AG04449 (cell line): ENCODE measurements at regions not wholly inside any gene's neighbourhood (a gene's known extent, or its start where the extent isn't known, plus 50 kb on each side); places are given as distances from the start of the nearest gene placed in this dataset.

Source experiments
- CTCF ChIA-PET: fragments of 350-600 bp; formaldehyde crosslinking; extraction: SDS; loops from one replicate; lab custom pipeline; 2021; ENCODE audit warnings: antibody characterized with exemption; lab: Yijun Ruan, JAX
- POLR2A ChIA-PET: fragments of 400-600, 350-600 bp; formaldehyde crosslinking; extraction: SDS; loops from one replicate; lab custom pipeline; 2020; ENCODE audit warnings: antibody characterized with exemption, inconsistent platforms; lab: Yijun Ruan, JAX
- DNase-seq: peaks from one replicate; pipeline ENCODE4 v3.0.0-alpha.2; 2010; ENCODE audit warnings: low read depth, low spot score
- H3K4me3 ChIP-seq: 2 replicates; pipeline ENCODE4 v1.5.1; 2011; ENCODE audit warnings: low read depth, mild to moderate bottlenecking, control low read depth, low read length
- TF ChIP-seq, protein P1 (sequence below): IDR thresholded peaks from one replicate; pipeline ENCODE4 v1.5.1; 2011; ENCODE audit warnings: mild to moderate bottlenecking, moderate library complexity, low read length, control low read depth, inconsistent platforms; ENCODE audit not compliant: insufficient read depth; ENCODE audit errors: missing control alignments

DNA sequence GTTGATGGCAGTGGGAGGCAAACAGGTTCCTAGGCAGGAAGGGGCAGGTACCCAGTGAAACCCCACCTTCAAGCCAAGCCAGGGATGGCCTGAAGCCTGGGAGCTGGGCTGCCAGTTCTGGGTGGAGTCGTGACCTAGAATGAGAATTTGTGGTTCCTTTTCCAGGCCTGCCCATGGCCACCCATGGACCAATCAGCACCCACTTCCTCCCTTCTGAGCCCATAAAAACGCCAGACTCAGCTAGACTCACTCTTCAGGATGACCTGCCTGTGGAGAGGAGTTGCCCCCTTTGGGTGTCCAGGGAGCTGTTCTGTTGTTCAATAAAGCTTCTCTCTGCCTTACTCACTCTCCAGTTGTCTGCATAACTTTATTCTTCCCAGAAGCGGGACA is 144.0 kb upstream of the MRPS30 start:
- TF ChIP-seq, protein P1, sequence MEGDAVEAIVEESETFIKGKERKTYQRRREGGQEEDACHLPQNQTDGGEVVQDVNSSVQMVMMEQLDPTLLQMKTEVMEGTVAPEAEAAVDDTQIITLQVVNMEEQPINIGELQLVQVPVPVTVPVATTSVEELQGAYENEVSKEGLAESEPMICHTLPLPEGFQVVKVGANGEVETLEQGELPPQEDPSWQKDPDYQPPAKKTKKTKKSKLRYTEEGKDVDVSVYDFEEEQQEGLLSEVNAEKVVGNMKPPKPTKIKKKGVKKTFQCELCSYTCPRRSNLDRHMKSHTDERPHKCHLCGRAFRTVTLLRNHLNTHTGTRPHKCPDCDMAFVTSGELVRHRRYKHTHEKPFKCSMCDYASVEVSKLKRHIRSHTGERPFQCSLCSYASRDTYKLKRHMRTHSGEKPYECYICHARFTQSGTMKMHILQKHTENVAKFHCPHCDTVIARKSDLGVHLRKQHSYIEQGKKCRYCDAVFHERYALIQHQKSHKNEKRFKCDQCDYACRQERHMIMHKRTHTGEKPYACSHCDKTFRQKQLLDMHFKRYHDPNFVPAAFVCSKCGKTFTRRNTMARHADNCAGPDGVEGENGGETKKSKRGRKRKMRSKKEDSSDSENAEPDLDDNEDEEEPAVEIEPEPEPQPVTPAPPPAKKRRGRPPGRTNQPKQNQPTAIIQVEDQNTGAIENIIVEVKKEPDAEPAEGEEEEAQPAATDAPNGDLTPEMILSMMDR, result no peak
- DNase-seq, result no peak
- no peak overlapping the region for H3K4me3 ChIP-seq
- POLR2A ChIA-PET, result no interaction called here
- CTCF ChIA-PET, result no interaction called here

DNA sequence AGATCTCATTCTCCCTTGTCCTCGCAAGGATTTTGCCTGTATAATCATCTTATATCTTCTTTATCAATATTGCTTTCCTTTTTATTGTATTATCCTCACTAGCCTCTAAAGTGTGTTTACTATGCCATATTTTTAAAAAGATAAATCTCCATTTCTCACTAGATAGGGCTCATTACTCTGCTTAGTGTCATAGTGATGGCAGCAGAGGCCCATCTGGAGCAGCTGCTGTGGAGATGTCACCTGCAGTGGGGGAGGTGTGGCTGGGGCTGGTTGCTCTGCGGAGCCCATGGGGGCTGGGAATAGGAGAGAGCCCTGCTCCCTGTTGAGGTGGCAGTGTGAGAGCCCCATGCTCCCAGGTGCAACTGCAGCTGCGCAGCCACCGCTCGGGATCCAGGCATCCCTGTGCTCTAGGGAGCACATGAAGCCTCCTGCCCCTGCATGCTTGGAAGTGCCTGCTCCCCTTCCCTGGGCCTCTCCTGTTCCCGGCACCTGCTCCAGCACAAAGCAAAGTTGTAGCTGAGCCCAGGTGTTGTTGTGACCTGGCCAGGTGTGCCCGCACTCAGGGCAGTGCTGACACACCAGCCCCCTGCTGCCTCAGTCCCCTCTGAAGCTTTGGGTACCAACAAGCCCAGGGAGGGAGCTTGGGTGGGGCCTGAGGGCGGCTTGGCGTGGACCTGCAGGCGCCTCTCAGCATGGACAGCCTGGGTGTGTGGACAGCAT is 144.6 kb upstream of the MRPS30 start:
- DNase-seq, result no peak

DNA sequence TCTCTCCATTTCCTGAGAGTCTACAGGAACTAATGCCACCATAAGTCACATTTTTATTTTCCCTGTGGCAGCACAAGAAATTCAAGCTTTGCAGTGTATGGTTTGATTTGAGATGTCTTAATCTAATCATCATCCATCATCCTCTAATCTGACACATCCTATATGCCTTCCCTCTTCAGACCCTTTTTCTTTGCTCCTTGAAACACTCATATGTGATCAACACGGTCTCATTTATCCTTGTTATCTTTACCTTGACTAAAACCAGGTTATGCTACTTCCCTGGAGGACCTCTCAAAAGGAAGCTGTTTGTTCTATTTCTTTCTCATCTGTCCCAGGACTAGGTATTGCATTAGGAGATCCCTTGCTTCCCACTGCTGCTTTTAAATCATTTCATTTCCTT is 146.9 kb upstream of the MRPS30 start:
- no peak for DNase-seq
- no peak overlapping the region for H3K4me3 ChIP-seq
- ChIA-PET POLR2A (no interaction called here), CTCF (no interaction called here)
- TF ChIP-seq, protein P1, result no peak

More for the DNA sequence above, 144.6 kb upstream of the MRPS30 start:
- ChIA-PET CTCF (no interaction called here), POLR2A (no interaction called here)
- H3K4me3 ChIP-seq, result no peak overlapping the region
- TF ChIP-seq, protein P1, result no peak

DNA sequence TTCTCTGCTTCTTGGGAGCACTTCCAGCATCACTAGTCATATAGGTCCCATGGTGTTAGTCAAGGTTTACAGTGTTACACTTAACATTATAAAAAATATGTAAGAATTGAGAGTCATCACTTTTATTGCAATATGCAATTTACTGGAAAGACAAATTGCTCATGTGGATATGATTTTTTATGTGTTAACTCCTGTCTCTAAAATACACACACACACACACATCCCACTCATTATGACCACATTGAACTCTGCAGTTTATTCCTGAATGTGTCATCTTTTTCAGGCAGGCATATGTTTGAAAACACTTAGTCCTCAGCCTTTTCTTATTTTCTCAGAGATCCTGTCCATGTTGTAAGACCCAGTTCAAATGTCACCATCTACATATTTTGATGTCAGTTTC is 148.5 kb upstream of the MRPS30 start:
- ChIA-PET POLR2A (no interaction called here), CTCF (no interaction called here)
- H3K4me3 ChIP-seq, result no peak overlapping the region
- TF ChIP-seq, protein P1, result no peak
- no peak for DNase-seq

DNA sequence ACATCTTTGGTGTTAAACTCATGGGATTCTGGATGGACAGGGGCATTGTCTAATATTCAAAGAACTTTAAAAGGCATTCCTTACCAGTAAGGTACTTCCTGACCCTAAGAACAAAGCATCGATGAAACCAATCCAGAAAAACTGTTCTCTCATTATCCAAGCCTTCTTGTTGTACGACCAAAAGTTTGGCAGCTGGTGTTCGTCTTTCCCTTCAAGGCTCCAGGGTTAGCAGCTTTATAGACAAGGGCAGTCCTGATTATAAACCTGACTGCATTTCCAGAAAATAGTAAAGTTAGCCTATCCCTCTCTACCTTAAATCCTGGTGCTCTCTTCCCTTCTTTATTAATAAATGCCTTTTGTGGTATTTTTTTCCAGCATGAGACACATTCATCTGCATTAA is 149.4 kb upstream of the MRPS30 start:
- POLR2A ChIA-PET, result no interaction called here
- TF ChIP-seq, protein P1, result no peak
- CTCF ChIA-PET, result no interaction called here
- no peak for DNase-seq
- H3K4me3 ChIP-seq, result no peak overlapping the region

DNA sequence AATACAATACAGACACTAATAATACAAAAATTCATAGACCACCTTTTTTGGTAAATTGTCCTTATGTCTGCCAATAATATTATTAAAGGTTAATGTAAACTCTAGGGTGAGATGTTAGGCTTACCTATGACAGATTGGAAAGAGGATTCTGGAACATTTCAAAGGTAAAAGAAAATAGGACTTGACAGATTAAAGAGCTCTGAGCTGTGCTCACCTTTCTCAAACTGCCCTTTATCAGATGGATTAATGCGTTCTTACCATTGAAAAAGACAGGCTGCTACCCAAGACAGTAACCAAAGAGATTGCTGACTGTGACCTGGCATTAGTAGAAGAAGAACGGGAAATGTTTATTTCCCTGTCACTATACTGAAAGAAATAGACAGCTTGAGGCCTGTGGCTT is 156.1 kb upstream of the MRPS30 start:
- CTCF ChIA-PET, result no interaction called here
- H3K4me3 ChIP-seq, result no peak overlapping the region
- DNase-seq, result no peak
- TF ChIP-seq, protein P1, result no peak
- POLR2A ChIA-PET, result no interaction called here
